Parathyroid adenoma (tissue), 2 donors: ENCODE measurements at regions not wholly inside any gene's neighbourhood (a gene's known extent, or its start where the extent isn't known, plus 50 kb on each side); places are given as distances from the start of the nearest gene placed in this dataset.

Experiments used
- H2AFZ ChIP-seq: fragments of 300-600 bp; sonication (generic); one replicate; pipeline ENCODE4 v1.7.0; 2017; ENCODE audit warnings: antibody characterized with exemption, mild to moderate bottlenecking
- H3K27ac ChIP-seq: fragments of 300-600 bp; sonication (generic); one replicate; pipeline ENCODE4 v1.7.0; 2017
- H3K27me3 ChIP-seq: fragments of 300-600 bp; sonication (generic); one replicate; pipeline ENCODE4 v1.7.0; 2017; ENCODE audit warnings: low read length; ENCODE audit not compliant: control insufficient read depth, insufficient read depth
- H3K36me3 ChIP-seq: fragments of 300-600 bp; sonication (generic); one replicate; pipeline ENCODE4 v1.7.0; 2017; ENCODE audit warnings: low read length; ENCODE audit not compliant: control insufficient read depth, insufficient read depth
- H3K4me1 ChIP-seq: fragments of 300-600 bp; sonication (generic); one replicate; pipeline ENCODE4 v1.7.0; 2017; ENCODE audit warnings: control low read depth
- H3K4me2 ChIP-seq: fragments of 300-600 bp; sonication (generic); one replicate; pipeline ENCODE4 v1.7.0; 2017; ENCODE audit warnings: low read length
- H3K4me3 ChIP-seq: fragments of 300-600 bp; sonication (generic); one replicate; pipeline ENCODE4 v1.7.0; 2017; ENCODE audit warnings: low read depth, low read length
- H3K79me2 ChIP-seq: fragments of 300-600 bp; sonication (generic); one replicate; pipeline ENCODE4 v1.7.0; 2017; ENCODE audit warnings: control low read depth
- H3K9ac ChIP-seq: fragments of 300-600 bp; sonication (generic); one replicate; pipeline ENCODE4 v1.7.0; 2017; ENCODE audit warnings: mild to moderate bottlenecking
- H3K9me3 ChIP-seq: fragments of 300-600 bp; sonication (generic); one replicate; pipeline ENCODE4 v1.7.0; 2017; ENCODE audit warnings: low read length; ENCODE audit not compliant: control insufficient read depth
- CTCF ChIP-seq: fragments of 300-600 bp; sonication (generic); IDR thresholded peaks from one replicate; pipeline ENCODE4 v1.7.0; 2017; ENCODE audit warnings: antibody characterized with exemption, mild to moderate bottlenecking
- donor health status: primary hyperparathyroidism.

- H3K79me2 ChIP-seq = no peaks in the 10 kb centered on the region
- no peaks in the 10 kb centered on the region for H3K36me3 ChIP-seq
- H3K4me2 ChIP-seq = no peak overlapping the region
- no peak overlapping the region for H3K4me3 ChIP-seq
- H3K27me3 ChIP-seq = no peaks in the 10 kb centered on the region
- H2AFZ ChIP-seq = no peak overlapping the region
- H3K9me3 ChIP-seq = no peaks in the 10 kb centered on the region
- no peak overlapping the region for H3K27ac ChIP-seq
- H3K4me1 ChIP-seq = peaks cover 3% of the 10 kb centered on the region
- no peak overlapping the region for H3K9ac ChIP-seq
- TF ChIP-seq CTCF = no peak
These were observed 67.8 kb upstream of the EPB41L1 start for GRCh38 chr20:36086767-36087166.

GRCh38 chr20:36090223-36090622 lies 64.3 kb upstream of the EPB41L1 start:
- no peaks in the 10 kb centered on the region for H3K27me3 ChIP-seq

GRCh38 chr20:36091561-36092397 lies 62.8 kb upstream of the EPB41L1 start:
- peaks cover 16% of the 10 kb centered on the region for H3K4me1 ChIP-seq
- no peaks in the 10 kb centered on the region for H3K36me3 ChIP-seq
- H3K79me2 ChIP-seq = no peaks in the 10 kb centered on the region
- H3K27ac ChIP-seq = no peak overlapping the region
- peak overlapping the region; percentile 42 for H3K4me3 ChIP-seq
- H3K9me3 ChIP-seq = no peaks in the 10 kb centered on the region
- H3K9ac ChIP-seq = no peak overlapping the region
- H2AFZ ChIP-seq = peak overlapping the region; percentile 87
- H3K27me3 ChIP-seq = no peaks in the 10 kb centered on the region
- no peak for TF ChIP-seq CTCF
- peak overlapping the region; percentile 98 for H3K4me2 ChIP-seq

More at GRCh38 chr20:36090223-36090622, 64.3 kb upstream of the EPB41L1 start:
- TF ChIP-seq CTCF = no peak
- Histone ChIP-seq H3K4me3 (no peak overlapping the region), H3K36me3 (no peaks in the 10 kb centered on the region), H3K4me1 (peaks cover 13% of the 10 kb centered on the region), H3K9ac (no peak overlapping the region), H3K4me2 (no peak overlapping the region), H3K79me2 (no peaks in the 10 kb centered on the region), H3K27ac (no peak overlapping the region), H2AFZ (no peak overlapping the region), H3K9me3 (no peaks in the 10 kb centered on the region)

- peak overlapping the region; percentile 13 for H3K9ac ChIP-seq
- peak overlapping the region; percentile 85 for H3K4me3 ChIP-seq
- peak overlapping the region; percentile 87 for H2AFZ ChIP-seq
- peaks cover 23% of the 10 kb centered on the region for H3K4me1 ChIP-seq
- no peaks in the 10 kb centered on the region for H3K9me3 ChIP-seq
- no peaks in the 10 kb centered on the region for H3K36me3 ChIP-seq
- no peaks in the 10 kb centered on the region for H3K27me3 ChIP-seq
- H3K4me2 ChIP-seq = peak overlapping the region; percentile 98
- no peak for TF ChIP-seq CTCF
- H3K27ac ChIP-seq = peak overlapping the region; percentile 81
- H3K79me2 ChIP-seq = no peaks in the 10 kb centered on the region
These were observed 62.0 kb upstream of the EPB41L1 start for GRCh38 chr20:36092398-36093024.
